Smooth muscle cell (in vitro differentiated cells): ENCODE measurements at regions not wholly inside any gene's neighbourhood (a gene's known extent, or its start where the extent isn't known, plus 50 kb on each side); places are given as distances from the start of the nearest gene placed in this dataset.

ENCODE experiments used
- DNase-seq: peaks from one replicate; lab custom pipeline; 2025; ENCODE audit not compliant: unreplicated experiment; lab: John Stamatoyannopoulos, UW
- H2AFZ ChIP-seq: fragments of 200-600 bp; sonication (generic); 2 replicates; pipeline ENCODE4 v1.6.0; 2016; ENCODE audit warnings: antibody characterized with exemption, low read depth, mild to moderate bottlenecking
- H3F3A ChIP-seq: fragments of 200-600 bp; sonication (generic); 2 replicates; pipeline ENCODE4 v1.6.0; 2017; ENCODE audit warnings: antibody characterized with exemption, low read depth
- H3K27ac ChIP-seq: fragments of 200-600 bp; sonication (generic); 2 replicates; pipeline ENCODE4 v1.5.1; 2016; ENCODE audit warnings: low read depth, mild to moderate bottlenecking
- H3K27me3 ChIP-seq: fragments of 200-600 bp; sonication (generic); 2 replicates; pipeline ENCODE4 v1.6.1; 2016; ENCODE audit warnings: low read depth, mild to moderate bottlenecking
- H3K36me3 ChIP-seq: fragments of 200-600 bp; sonication (generic); 2 replicates; pipeline ENCODE4 v1.5.1; 2016; ENCODE audit warnings: low read depth
- H3K4me1 ChIP-seq: fragments of 200-600 bp; sonication (generic); 2 replicates; pipeline ENCODE4 v1.5.1; 2016; ENCODE audit warnings: low read depth
- H3K4me2 ChIP-seq: fragments of 200-600 bp; sonication (generic); 2 replicates; pipeline ENCODE4 v1.6.0; 2016; ENCODE audit warnings: mild to moderate bottlenecking
- H3K4me3 ChIP-seq: fragments of 200-600 bp; sonication (generic); 2 replicates; pipeline ENCODE4 v1.5.1; 2016; ENCODE audit warnings: mild to moderate bottlenecking
- H3K79me2 ChIP-seq: fragments of 200-600 bp; sonication (generic); 2 replicates; pipeline ENCODE4 v1.6.0; 2016; ENCODE audit warnings: low read depth, mild to moderate bottlenecking
- H3K9ac ChIP-seq: fragments of 200-600 bp; sonication (generic); 2 replicates; pipeline ENCODE4 v1.6.0; 2016; ENCODE audit warnings: low read depth
- H3K9me3 ChIP-seq: fragments of 200-600 bp; sonication (generic); replicated peaks from 2 replicates; pipeline ENCODE4 v1.5.1; 2016; ENCODE audit warnings: low read depth
- H4K20me1 ChIP-seq: fragments of 200-600 bp; sonication (generic); 2 replicates; pipeline ENCODE4 v1.6.0; 2016; ENCODE audit warnings: low read depth
- CTCF ChIP-seq: fragments of 200-600 bp; sonication (generic); IDR thresholded peaks from 2 replicates; pipeline ENCODE4 v1.5.1; 2017; ENCODE audit warnings: borderline replicate concordance, mild to moderate bottlenecking, antibody characterized with exemption; ENCODE audit not compliant: insufficient read depth, poor library complexity, severe bottlenecking
- WGBS: methylation state at CpG from one replicate; pipeline ENCODE4 v1.1.7; 2016; ENCODE audit warnings: low lambda C conversion rate; 5-methylcytosine and 5-hydroxymethylcytosine counted together

- Histone ChIP-seq H2AFZ (no peak overlapping the region), H3K4me3 (no peak overlapping the region), H4K20me1 (no peaks in the 10 kb centered on the region), H3K27me3 (no peaks in the 10 kb centered on the region), H3K9ac (no peak overlapping the region), H3K4me1 (no peaks in the 10 kb centered on the region), H3K27ac (no peak overlapping the region), H3K4me2 (no peak overlapping the region), H3F3A (no peaks in the 10 kb centered on the region), H3K79me2 (no peaks in the 10 kb centered on the region), H3K9me3 (peaks cover 3% of the 10 kb centered on the region), H3K36me3 (no peaks in the 10 kb centered on the region)
- 42% methylated on average over 7 of the region's 7 CpGs for WGBS
- no peak for TF ChIP-seq CTCF
- no peak for DNase-seq
Measured at GRCh38 chr4:18440527-18441202, 419.1 kb upstream of the LCORL start.

GRCh38 chr4:18439311-18439710 is 417.8 kb upstream of the LCORL start:
- no peaks in the 10 kb centered on the region for H3K79me2 ChIP-seq
- no peak overlapping the region for H3K4me2 ChIP-seq
- H3K4me3 ChIP-seq = no peak overlapping the region
- no peaks in the 10 kb centered on the region for H3F3A ChIP-seq
- H3K27ac ChIP-seq = no peak overlapping the region
- H2AFZ ChIP-seq = no peak overlapping the region
- H3K36me3 ChIP-seq = no peaks in the 10 kb centered on the region
- H3K9me3 ChIP-seq = no peaks in the 10 kb centered on the region
- WGBS = 73% methylated on average over 3 of the region's 3 CpGs
- no peak for TF ChIP-seq CTCF
- no peaks in the 10 kb centered on the region for H3K4me1 ChIP-seq
- H3K27me3 ChIP-seq = no peaks in the 10 kb centered on the region
- H3K9ac ChIP-seq = no peak overlapping the region
- DNase-seq = no peak
- no peaks in the 10 kb centered on the region for H4K20me1 ChIP-seq

GRCh38 chr4:18435781-18436180 is 414.2 kb upstream of the LCORL start:
- Histone ChIP-seq H2AFZ (no peak overlapping the region), H3K4me2 (no peak overlapping the region), H3K9me3 (no peaks in the 10 kb centered on the region), H3K4me3 (no peak overlapping the region), H3K4me1 (no peaks in the 10 kb centered on the region), H3K36me3 (no peaks in the 10 kb centered on the region), H3K27me3 (no peaks in the 10 kb centered on the region), H3K9ac (no peak overlapping the region), H3F3A (no peaks in the 10 kb centered on the region), H4K20me1 (no peaks in the 10 kb centered on the region), H3K79me2 (no peaks in the 10 kb centered on the region), H3K27ac (no peak overlapping the region)
- TF ChIP-seq CTCF = no peak
- no peak for DNase-seq

GRCh38 chr4:18422685-18423084 is 401.1 kb upstream of the LCORL start:
- no peak overlapping the region for H3K9ac ChIP-seq
- no peaks in the 10 kb centered on the region for H4K20me1 ChIP-seq
- TF ChIP-seq CTCF = no peak
- H3F3A ChIP-seq = no peaks in the 10 kb centered on the region
- no peaks in the 10 kb centered on the region for H3K4me1 ChIP-seq
- no peak overlapping the region for H3K4me2 ChIP-seq
- no peaks in the 10 kb centered on the region for H3K9me3 ChIP-seq
- H3K79me2 ChIP-seq = no peaks in the 10 kb centered on the region
- no peak overlapping the region for H3K4me3 ChIP-seq
- no peaks in the 10 kb centered on the region for H3K27me3 ChIP-seq
- H3K27ac ChIP-seq = no peak overlapping the region
- 82% methylated on average over 4 of the region's 4 CpGs for WGBS
- no peak for DNase-seq
- H2AFZ ChIP-seq = no peak overlapping the region
- no peaks in the 10 kb centered on the region for H3K36me3 ChIP-seq
